GM06990 (cell line): ENCODE measurements at regions not wholly inside any gene's neighbourhood (a gene's known extent, or its start where the extent isn't known, plus 50 kb on each side); places are given as distances from the start of the nearest gene placed in this dataset.

Experiments
- DNase-seq: peaks from one replicate; pipeline ENCODE4 v3.0.0-alpha.2; 2011; ENCODE audit not compliant: insufficient read length; ENCODE audit errors: extremely low read depth
- H3K27me3 ChIP-seq: replicated peaks from 2 replicates; pipeline ENCODE4 v1.6.0; 2011; ENCODE audit warnings: low read length; ENCODE audit not compliant: control insufficient read depth, insufficient read depth
- H3K36me3 ChIP-seq: 2 replicates; pipeline ENCODE4 v1.5.1; 2011; ENCODE audit warnings: low read length; ENCODE audit not compliant: control insufficient read depth, insufficient read depth
- H3K4me3 ChIP-seq: replicated peaks from 2 replicates; pipeline ENCODE4 v1.5.1; 2011; ENCODE audit warnings: low read depth, mild to moderate bottlenecking, control low read depth, low read length
- TF ChIP-seq, protein P1 (sequence below): IDR thresholded peaks from 2 replicates; pipeline ENCODE4 v1.5.1; 2011; ENCODE audit warnings: low read length, control low read depth, mild to moderate bottlenecking, inconsistent platforms; ENCODE audit not compliant: insufficient read depth, poor library complexity, severe bottlenecking

GRCh38 chr5:10832421-10832820 is 71.4 kb upstream of the DAP start:
- no peaks in the 10 kb centered on the region for H3K36me3 ChIP-seq
- TF ChIP-seq, protein P1, sequence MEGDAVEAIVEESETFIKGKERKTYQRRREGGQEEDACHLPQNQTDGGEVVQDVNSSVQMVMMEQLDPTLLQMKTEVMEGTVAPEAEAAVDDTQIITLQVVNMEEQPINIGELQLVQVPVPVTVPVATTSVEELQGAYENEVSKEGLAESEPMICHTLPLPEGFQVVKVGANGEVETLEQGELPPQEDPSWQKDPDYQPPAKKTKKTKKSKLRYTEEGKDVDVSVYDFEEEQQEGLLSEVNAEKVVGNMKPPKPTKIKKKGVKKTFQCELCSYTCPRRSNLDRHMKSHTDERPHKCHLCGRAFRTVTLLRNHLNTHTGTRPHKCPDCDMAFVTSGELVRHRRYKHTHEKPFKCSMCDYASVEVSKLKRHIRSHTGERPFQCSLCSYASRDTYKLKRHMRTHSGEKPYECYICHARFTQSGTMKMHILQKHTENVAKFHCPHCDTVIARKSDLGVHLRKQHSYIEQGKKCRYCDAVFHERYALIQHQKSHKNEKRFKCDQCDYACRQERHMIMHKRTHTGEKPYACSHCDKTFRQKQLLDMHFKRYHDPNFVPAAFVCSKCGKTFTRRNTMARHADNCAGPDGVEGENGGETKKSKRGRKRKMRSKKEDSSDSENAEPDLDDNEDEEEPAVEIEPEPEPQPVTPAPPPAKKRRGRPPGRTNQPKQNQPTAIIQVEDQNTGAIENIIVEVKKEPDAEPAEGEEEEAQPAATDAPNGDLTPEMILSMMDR = no peak
- no peak for DNase-seq
- H3K4me3 ChIP-seq = no peak overlapping the region
- no peaks in the 10 kb centered on the region for H3K27me3 ChIP-seq

DNA sequence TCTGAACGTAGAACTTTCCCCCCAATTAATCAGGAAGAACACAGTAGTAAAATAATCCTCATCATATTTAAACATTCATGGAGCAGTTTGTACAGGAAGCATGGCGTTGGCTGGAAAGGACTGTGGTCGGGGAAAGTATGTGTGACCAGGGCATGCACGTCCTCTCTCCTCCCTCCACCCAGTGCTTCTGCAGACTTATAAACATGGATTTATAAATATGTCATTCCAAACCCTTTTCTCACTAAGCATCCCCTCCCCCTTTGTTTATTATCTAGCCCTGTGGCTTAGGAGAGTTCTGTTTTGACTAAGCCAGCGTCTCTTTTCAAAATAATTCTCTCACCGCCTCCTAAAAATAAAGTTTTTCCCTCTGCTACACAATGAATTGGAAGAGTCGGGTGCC is 70.4 kb upstream of the DAP start:
- no peaks in the 10 kb centered on the region for H3K27me3 ChIP-seq
- no peak overlapping the region for H3K4me3 ChIP-seq
- TF ChIP-seq, protein P1 = no peak
- no peak for DNase-seq
- H3K36me3 ChIP-seq = no peaks in the 10 kb centered on the region

GRCh38 chr5:10828241-10828640 is 67.2 kb upstream of the DAP start:
- Histone ChIP-seq H3K4me3 (no peak overlapping the region), H3K27me3 (no peaks in the 10 kb centered on the region), H3K36me3 (no peaks in the 10 kb centered on the region)
- no peak for DNase-seq
- TF ChIP-seq, protein P1 = no peak

DNA sequence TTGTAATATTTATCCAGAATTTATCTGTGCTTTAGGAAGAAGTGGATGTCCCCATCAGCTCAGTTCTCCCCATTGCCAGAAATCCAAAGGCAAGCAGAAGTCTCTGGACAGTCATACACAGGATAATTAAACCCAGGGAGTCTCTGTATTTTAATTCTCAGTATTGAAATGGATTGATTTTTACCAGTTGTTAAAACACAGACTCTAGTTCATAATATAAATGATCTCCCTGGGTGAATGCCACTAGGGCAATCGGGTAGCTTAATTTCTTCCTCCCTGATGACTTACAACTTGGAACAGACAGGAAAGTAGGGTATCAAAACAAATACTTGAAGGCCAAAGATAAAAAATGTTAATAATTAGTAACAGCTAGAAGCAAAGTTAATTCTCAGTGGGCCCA is 66.5 kb upstream of the DAP start:
- no peaks in the 10 kb centered on the region for H3K27me3 ChIP-seq
- no peak for DNase-seq
- TF ChIP-seq, protein P1 = no peak
- H3K4me3 ChIP-seq = no peak overlapping the region
- H3K36me3 ChIP-seq = no peaks in the 10 kb centered on the region

- H3K27me3 ChIP-seq = no peaks in the 10 kb centered on the region
- H3K36me3 ChIP-seq = no peaks in the 10 kb centered on the region
- TF ChIP-seq, protein P1 = no peak
- DNase-seq = no peak
- no peak overlapping the region for H3K4me3 ChIP-seq
Measured at GRCh38 chr5:10826971-10827370, 65.9 kb upstream of the DAP start.
